PC-3 (cell line): ENCODE measurements at regions not wholly inside any gene's neighbourhood (a gene's known extent, or its start where the extent isn't known, plus 50 kb on each side); places are given as distances from the start of the nearest gene placed in this dataset.
"Not testable (repeated sequence)": the region's sequence is repeated elsewhere in the genome, so short reads cannot be mapped to it uniquely, and the experiment has no call there.

Experiments used
- ATAC-seq: fragments of 200-7000 bp; cut with Tn5 transposase; 2 replicates; pipeline ENCODE4 v1.9.1; 2020; ENCODE audit warnings: mild to moderate bottlenecking, moderate library complexity
- BruUV-seq: library from RNA; stranded (reverse); fragments of 400-500 nt; replicated peaks from 2 replicates; lab custom pipeline; 2021; lab: Mats Ljungman, UMichigan
- CTCF ChIA-PET: fragments of 300-600 bp; sonication (Branson Sonifier 250); formaldehyde crosslinking; loops from one replicate; lab custom pipeline; 2022; ENCODE audit warnings: antibody characterized with exemption; lab: Charles Lee
- POLR2A ChIA-PET: fragments of 300-600 bp; sonication (Branson Sonifier 250); formaldehyde crosslinking; loops from one replicate; lab custom pipeline; 2022; ENCODE audit warnings: antibody characterized with exemption; ENCODE audit not compliant: unreplicated experiment; lab: Charles Lee
- DNase-seq: peaks from one replicate; pipeline ENCODE4 v3.0.0-alpha.2; 2015
- H2AFZ ChIP-seq: fragments of 300-600 bp; sonication (generic); 2 replicates; pipeline ENCODE4 v1.6.0; 2016; ENCODE audit warnings: antibody characterized with exemption, low read length
- H3F3A ChIP-seq: fragments of 300-600 bp; sonication (generic); one replicate; pipeline ENCODE4 v1.6.0; 2017; ENCODE audit warnings: antibody characterized with exemption, low read length, control low read depth, mild to moderate bottlenecking; ENCODE audit not compliant: unreplicated experiment
- H3K27ac ChIP-seq: fragments of 300-600 bp; sonication (generic); 2 replicates; pipeline ENCODE4 v1.5.1; 2016; ENCODE audit warnings: mild to moderate bottlenecking, low read length
- H3K27me3 ChIP-seq: fragments of 300-600 bp; sonication (generic); 2 replicates; pipeline ENCODE4 v1.6.1; 2016; ENCODE audit warnings: low read length, mixed read lengths
- H3K36me3 ChIP-seq: fragments of 300-600 bp; sonication (generic); 2 replicates; pipeline ENCODE4 v1.6.1; 2016; ENCODE audit warnings: low read depth, mixed run types, low read length, mixed read lengths
- H3K4me1 ChIP-seq: fragments of 300-600 bp; sonication (generic); 2 replicates; pipeline ENCODE4 v1.5.1; 2016; ENCODE audit warnings: low read length; ENCODE audit not compliant: insufficient read depth
- H3K4me2 ChIP-seq: fragments of 300-600 bp; sonication (generic); 2 replicates; pipeline ENCODE4 v1.6.0; 2016; ENCODE audit warnings: low read length
- H3K4me3 ChIP-seq: fragments of 300-600 bp; sonication (generic); 2 replicates; pipeline ENCODE4 v1.5.1; 2016; ENCODE audit warnings: mild to moderate bottlenecking, low read length, mixed read lengths
- H3K79me2 ChIP-seq: fragments of 300-600 bp; sonication (generic); 2 replicates; pipeline ENCODE4 v1.6.1; 2017; ENCODE audit warnings: low read length, mixed read lengths
- H3K9ac ChIP-seq: fragments of 300-600 bp; sonication (generic); 2 replicates; pipeline ENCODE4 v1.6.0; 2016; ENCODE audit warnings: mild to moderate bottlenecking, low read length
- H3K9me2 ChIP-seq: fragments of 300-600 bp; sonication (generic); replicated peaks from 2 replicates; pipeline ENCODE4 v1.6.1; 2016; ENCODE audit warnings: mixed run types, low read length, mixed read lengths
- H3K9me3 ChIP-seq: fragments of 300-600 bp; sonication (generic); 2 replicates; pipeline ENCODE4 v1.6.1; 2016; ENCODE audit warnings: low read length, mixed read lengths
- H4K20me1 ChIP-seq: fragments of 300-600 bp; sonication (generic); 2 replicates; pipeline ENCODE4 v1.6.1; 2016; ENCODE audit warnings: low read length, mixed read lengths
- EZH2 ChIP-seq: fragments of 300-600 bp; sonication (generic); IDR thresholded peaks from one replicate; pipeline ENCODE4 v1.6.1; 2017; ENCODE audit warnings: antibody characterized with exemption, mild to moderate bottlenecking, low read length; ENCODE audit not compliant: unreplicated experiment
- EZH2phosphoT487 ChIP-seq: fragments of 300-600 bp; sonication (generic); IDR thresholded peaks from 2 replicates; pipeline ENCODE4 v1.6.1; 2018; ENCODE audit warnings: mild to moderate bottlenecking, antibody characterized with exemption, low read length, borderline replicate concordance
- intact Hi-C: fragments of 100-400 bp; cut with micrococcal nuclease; formaldehyde crosslinking; loops from 2 replicates; pipeline ENCODE4 v1.9.0; 2023
- TF ChIP-seq, protein P1 (sequence below): fragments of 300-600 bp; sonication (generic); conservative IDR thresholded peaks from 2 replicates; pipeline ENCODE4 v1.5.1; 2017; ENCODE audit warnings: antibody characterized with exemption, low read depth, mild to moderate bottlenecking, low read length

DNA sequence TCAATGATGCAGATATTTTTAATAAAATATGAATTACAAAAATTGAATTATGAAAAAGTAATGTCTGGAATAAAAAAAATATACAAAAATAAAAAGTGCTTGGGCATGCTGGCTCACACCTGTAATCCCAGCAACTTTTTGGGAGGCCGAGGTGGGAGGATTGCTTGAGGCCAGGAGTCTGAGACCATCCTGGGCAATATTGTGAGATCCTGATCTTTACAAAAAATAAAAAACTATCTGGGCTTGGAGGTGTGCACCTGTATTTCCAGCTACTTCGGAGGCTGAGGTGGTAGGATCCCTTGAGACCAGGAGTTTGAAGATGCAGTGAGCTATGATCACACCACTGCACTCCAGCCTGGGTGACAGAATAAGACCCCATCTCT lies 141.8 kb downstream of the NPIPB5 start:
- H3K9ac ChIP-seq = no peak overlapping the region
- DNase-seq (no peak), ATAC-seq (no peak)
- 0 out of 2 replicates have a peak, but pooled peaks cover 4% of the 10 kb centered on the region for H3K27me3 ChIP-seq
- TF ChIP-seq, protein P1, sequence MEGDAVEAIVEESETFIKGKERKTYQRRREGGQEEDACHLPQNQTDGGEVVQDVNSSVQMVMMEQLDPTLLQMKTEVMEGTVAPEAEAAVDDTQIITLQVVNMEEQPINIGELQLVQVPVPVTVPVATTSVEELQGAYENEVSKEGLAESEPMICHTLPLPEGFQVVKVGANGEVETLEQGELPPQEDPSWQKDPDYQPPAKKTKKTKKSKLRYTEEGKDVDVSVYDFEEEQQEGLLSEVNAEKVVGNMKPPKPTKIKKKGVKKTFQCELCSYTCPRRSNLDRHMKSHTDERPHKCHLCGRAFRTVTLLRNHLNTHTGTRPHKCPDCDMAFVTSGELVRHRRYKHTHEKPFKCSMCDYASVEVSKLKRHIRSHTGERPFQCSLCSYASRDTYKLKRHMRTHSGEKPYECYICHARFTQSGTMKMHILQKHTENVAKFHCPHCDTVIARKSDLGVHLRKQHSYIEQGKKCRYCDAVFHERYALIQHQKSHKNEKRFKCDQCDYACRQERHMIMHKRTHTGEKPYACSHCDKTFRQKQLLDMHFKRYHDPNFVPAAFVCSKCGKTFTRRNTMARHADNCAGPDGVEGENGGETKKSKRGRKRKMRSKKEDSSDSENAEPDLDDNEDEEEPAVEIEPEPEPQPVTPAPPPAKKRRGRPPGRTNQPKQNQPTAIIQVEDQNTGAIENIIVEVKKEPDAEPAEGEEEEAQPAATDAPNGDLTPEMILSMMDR = no peak
- TF ChIP-seq EZH2 (no peak), EZH2phosphoT487 (no peak)
- CTCF ChIA-PET = no interaction called here
- H3K4me3 ChIP-seq = no peak overlapping the region
- POLR2A ChIA-PET = no interaction called here
- no peaks in the 10 kb centered on the region for H3F3A ChIP-seq
- H3K4me2 ChIP-seq = no peak overlapping the region
- no peak overlapping the region for H2AFZ ChIP-seq
- no peaks in the 10 kb centered on the region for H3K36me3 ChIP-seq
- H4K20me1 ChIP-seq = no peaks in the 10 kb centered on the region
- H3K27ac ChIP-seq = no peak overlapping the region
- no peaks in the 10 kb centered on the region for H3K79me2 ChIP-seq
- intact Hi-C loops = no loop called here
- no TSS peak for BruUV-seq
- no peaks in the 10 kb centered on the region for H3K9me2 ChIP-seq
- H3K9me3 ChIP-seq = no peaks in the 10 kb centered on the region
- no peaks in the 10 kb centered on the region for H3K4me1 ChIP-seq

DNA sequence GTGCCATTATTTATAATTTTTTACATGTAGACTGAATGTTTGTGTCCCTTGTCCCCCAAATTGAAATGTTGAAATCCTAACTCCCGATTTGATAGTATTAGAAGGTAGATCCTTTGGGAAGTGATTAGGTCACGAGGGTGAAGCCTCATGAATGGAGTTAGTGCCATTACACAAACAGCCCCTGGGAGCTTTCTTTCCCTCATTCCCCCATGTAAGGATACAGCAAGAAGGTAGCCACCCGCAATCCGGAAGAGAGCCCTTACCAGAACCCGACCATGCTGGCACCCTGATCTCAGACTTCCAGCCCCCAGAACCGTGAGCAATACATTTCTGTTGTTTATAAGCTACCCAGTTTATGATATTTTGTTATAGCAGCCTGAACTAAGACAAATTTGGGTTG lies 143.2 kb downstream of the NPIPB5 start:
- ChIA-PET POLR2A (no interaction called here), CTCF (no interaction called here)
- intact Hi-C loops = no loop called here
- TF ChIP-seq, protein P1 = no peak
- TF ChIP-seq EZH2 = no peak
- TF ChIP-seq EZH2phosphoT487 = no peak
- Histone ChIP-seq H3K36me3 (no peaks in the 10 kb centered on the region), H3K4me3 (no peak overlapping the region), H3K4me1 (no peaks in the 10 kb centered on the region), H3K79me2 (no peaks in the 10 kb centered on the region), H3K27me3 (no peaks in the 10 kb centered on the region), H4K20me1 (no peaks in the 10 kb centered on the region), H3K9me3 (no peaks in the 10 kb centered on the region), H3F3A (no peaks in the 10 kb centered on the region), H3K4me2 (no peak overlapping the region), H2AFZ (no peak overlapping the region), H3K27ac (no peak overlapping the region), H3K9ac (no peak overlapping the region), H3K9me2 (no peaks in the 10 kb centered on the region)
- BruUV-seq = no TSS peak
- no peak for DNase-seq
- no peak for ATAC-seq

DNA sequence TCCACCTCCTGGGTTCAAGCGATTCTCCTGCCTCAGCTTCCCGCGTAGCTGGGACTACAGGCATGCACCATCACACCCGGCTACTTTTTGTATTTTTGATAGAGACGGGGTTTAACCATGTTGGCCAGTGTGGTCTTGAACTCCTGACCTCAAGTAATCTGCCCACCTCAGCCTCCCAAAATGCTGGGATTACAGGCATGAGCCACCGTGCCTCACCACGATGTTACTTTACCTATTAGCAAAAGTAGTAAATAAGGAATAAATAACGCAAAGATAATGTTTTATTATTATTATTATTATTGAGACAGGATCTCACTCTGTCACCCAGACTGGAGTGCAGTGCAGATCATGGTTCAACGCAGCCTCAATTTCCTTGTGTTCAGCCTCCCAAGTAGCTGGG lies 145.9 kb downstream of the NPIPB5 start:
- ATAC-seq, H3K4me2 ChIP-seq, H3K79me2 ChIP-seq, H3K9ac ChIP-seq, H3K27ac ChIP-seq, H3K9me2 ChIP-seq, DNase-seq, CTCF ChIA-PET, H3K9me3 ChIP-seq, BruUV-seq, H3F3A ChIP-seq, H4K20me1 ChIP-seq, H3K4me3 ChIP-seq, H3K4me1 ChIP-seq, H3K27me3 ChIP-seq, H3K36me3 ChIP-seq, intact Hi-C loops, POLR2A ChIA-PET, H2AFZ ChIP-seq: not testable (repeated sequence)
